ENCODE measurements at regions not wholly inside any gene's neighbourhood (a gene's known extent, or its start where the extent isn't known, plus 50 kb on each side); places are given as distances from the start of the nearest gene placed in this dataset.

DNA sequence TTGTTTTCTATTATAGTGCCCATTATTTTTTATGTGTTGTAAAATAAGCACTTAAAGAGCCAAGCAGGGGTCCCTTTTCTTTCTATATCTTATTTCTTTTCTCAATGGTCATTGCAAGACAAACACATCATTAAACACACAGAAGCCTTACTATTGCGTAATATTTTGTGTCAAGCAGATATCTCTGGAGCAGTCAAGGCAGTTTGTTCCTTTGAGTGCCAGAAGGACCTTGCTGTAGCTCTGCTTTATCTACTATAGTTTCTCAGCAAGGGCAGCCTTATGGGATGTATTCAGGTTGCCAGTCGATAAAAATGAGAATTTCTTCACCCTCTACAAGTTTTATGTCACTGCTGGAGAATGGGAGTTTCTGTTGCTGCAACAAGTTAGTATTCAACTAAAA lies 319.3 kb downstream of the TDRD3 start:
- TF ChIP-seq, protein P1, sequence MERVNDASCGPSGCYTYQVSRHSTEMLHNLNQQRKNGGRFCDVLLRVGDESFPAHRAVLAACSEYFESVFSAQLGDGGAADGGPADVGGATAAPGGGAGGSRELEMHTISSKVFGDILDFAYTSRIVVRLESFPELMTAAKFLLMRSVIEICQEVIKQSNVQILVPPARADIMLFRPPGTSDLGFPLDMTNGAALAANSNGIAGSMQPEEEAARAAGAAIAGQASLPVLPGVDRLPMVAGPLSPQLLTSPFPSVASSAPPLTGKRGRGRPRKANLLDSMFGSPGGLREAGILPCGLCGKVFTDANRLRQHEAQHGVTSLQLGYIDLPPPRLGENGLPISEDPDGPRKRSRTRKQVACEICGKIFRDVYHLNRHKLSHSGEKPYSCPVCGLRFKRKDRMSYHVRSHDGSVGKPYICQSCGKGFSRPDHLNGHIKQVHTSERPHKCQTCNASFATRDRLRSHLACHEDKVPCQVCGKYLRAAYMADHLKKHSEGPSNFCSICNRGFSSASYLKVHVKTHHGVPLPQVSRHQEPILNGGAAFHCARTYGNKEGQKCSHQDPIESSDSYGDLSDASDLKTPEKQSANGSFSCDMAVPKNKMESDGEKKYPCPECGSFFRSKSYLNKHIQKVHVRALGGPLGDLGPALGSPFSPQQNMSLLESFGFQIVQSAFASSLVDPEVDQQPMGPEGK (CRISPR knock-in tag; IDR thresholded peaks at IDR 0.05; ENCODE audit: borderline replicate concordance): no peak
- TF ChIP-seq TOX (CRISPR knock-in tag; IDR thresholded peaks at IDR 0.05; ENCODE audit: borderline replicate concordance) (no peak), ZFP3 (CRISPR knock-in tag; IDR thresholded peaks at IDR 0.05) (no peak), ESRRG (CRISPR knock-in tag; IDR thresholded peaks at IDR 0.05) (no peak), BACH2 (CRISPR knock-in tag; IDR thresholded peaks at IDR 0.05; ENCODE audit: borderline replicate concordance) (no peak), ZFP30 (CRISPR knock-in tag; IDR thresholded peaks at IDR 0.05) (no peak), OSR1 (CRISPR knock-in tag; IDR thresholded peaks at IDR 0.05) (no peak), PPARA (CRISPR knock-in tag; IDR thresholded peaks at IDR 0.05; ENCODE audit: borderline replicate concordance) (no peak), SNAI2 (CRISPR knock-in tag; IDR thresholded peaks at IDR 0.05) (no peak), ZNF8 (CRISPR knock-in tag; IDR thresholded peaks at IDR 0.05) (no peak)
- TF ChIP-seq, protein P2, sequence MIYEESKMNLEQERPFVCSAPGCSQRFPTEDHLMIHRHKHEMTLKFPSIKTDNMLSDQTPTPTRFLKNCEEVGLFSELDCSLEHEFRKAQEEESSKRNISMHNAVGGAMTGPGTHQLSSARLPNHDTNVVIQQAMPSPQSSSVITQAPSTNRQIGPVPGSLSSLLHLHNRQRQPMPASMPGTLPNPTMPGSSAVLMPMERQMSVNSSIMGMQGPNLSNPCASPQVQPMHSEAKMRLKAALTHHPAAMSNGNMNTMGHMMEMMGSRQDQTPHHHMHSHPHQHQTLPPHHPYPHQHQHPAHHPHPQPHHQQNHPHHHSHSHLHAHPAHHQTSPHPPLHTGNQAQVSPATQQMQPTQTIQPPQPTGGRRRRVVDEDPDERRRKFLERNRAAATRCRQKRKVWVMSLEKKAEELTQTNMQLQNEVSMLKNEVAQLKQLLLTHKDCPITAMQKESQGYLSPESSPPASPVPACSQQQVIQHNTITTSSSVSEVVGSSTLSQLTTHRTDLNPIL (CRISPR knock-in tag; IDR thresholded peaks at IDR 0.05; ENCODE audit: low read depth): no peak
- TF ChIP-seq, protein P3, sequence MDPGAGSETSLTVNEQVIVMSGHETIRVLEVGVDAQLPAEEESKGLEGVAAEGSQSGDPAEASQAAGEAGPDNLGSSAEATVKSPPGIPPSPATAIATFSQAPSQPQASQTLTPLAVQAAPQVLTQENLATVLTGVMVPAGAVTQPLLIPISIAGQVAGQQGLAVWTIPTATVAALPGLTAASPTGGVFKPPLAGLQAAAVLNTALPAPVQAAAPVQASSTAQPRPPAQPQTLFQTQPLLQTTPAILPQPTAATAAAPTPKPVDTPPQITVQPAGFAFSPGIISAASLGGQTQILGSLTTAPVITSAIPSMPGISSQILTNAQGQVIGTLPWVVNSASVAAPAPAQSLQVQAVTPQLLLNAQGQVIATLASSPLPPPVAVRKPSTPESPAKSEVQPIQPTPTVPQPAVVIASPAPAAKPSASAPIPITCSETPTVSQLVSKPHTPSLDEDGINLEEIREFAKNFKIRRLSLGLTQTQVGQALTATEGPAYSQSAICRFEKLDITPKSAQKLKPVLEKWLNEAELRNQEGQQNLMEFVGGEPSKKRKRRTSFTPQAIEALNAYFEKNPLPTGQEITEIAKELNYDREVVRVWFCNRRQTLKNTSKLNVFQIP (CRISPR knock-in tag; IDR thresholded peaks at IDR 0.05; ENCODE audit: borderline replicate concordance, low read depth): no peak

Measured in SK-N-SH treated with all-trans-retinoic acid at 6 μM for 48 hours (cell line).